ENCODE measurements at regions not wholly inside any gene's neighbourhood (a gene's known extent, or its start where the extent isn't known, plus 50 kb on each side); places are given as distances from the start of the nearest gene placed in this dataset.
"Not testable (repeated sequence)": the region's sequence is repeated elsewhere in the genome, so short reads cannot be mapped to it uniquely, and the experiment has no call there.

- no peak for DNase-seq (ENCODE audit: low spot score)
Observed at GRCh38 chr20:43364001-43364400, 93.7 kb upstream of the SRSF6 start.

GRCh38 chr20:43363506-43363905 lies 94.2 kb upstream of the SRSF6 start:
- DNase-seq (ENCODE audit: low spot score) = no peak

- DNase-seq (ENCODE audit: low spot score) = no peak
Observed at GRCh38 chr20:43361526-43361925, 96.2 kb upstream of the SRSF6 start.

GRCh38 chr20:43360016-43360415 lies 97.7 kb upstream of the SRSF6 start:
- DNase-seq (ENCODE audit: low spot score) = no peak

GRCh38 chr20:43358811-43359210 lies 98.9 kb upstream of the SRSF6 start:
- no peak for DNase-seq (ENCODE audit: low spot score)

GRCh38 chr20:43357352-43357751 lies 100.3 kb upstream of the SRSF6 start:
- no peak for DNase-seq (ENCODE audit: low spot score)

GRCh38 chr20:43355610-43356009 lies 102.1 kb upstream of the SRSF6 start:
- no peak for DNase-seq (ENCODE audit: low spot score)

- no peak for DNase-seq (ENCODE audit: low spot score)
Observed at GRCh38 chr20:43352996-43353395, 104.7 kb upstream of the SRSF6 start.

- DNase-seq (ENCODE audit: low spot score) = not testable (repeated sequence)
Observed at GRCh38 chr20:43350694-43351093, 107.0 kb upstream of the SRSF6 start.

GRCh38 chr20:43349841-43350240 lies 107.9 kb upstream of the SRSF6 start:
- no peak for DNase-seq (ENCODE audit: low spot score)

GRCh38 chr20:43347839-43348238 lies 109.9 kb upstream of the SRSF6 start:
- not testable (repeated sequence) for DNase-seq (ENCODE audit: low spot score)

GRCh38 chr20:43345676-43346075 lies 112.0 kb upstream of the SRSF6 start:
- no peak for DNase-seq (ENCODE audit: low spot score)

GRCh38 chr20:43341511-43341910 lies 116.2 kb upstream of the SRSF6 start:
- no peak for DNase-seq (ENCODE audit: low spot score)

- no peak for DNase-seq (ENCODE audit: low spot score)
Observed at GRCh38 chr20:43337036-43337435, 120.7 kb upstream of the SRSF6 start.

GRCh38 chr20:43334080-43334479 lies 123.6 kb upstream of the SRSF6 start:
- no peak for DNase-seq (ENCODE audit: low spot score)

GRCh38 chr20:43331906-43332305 lies 125.8 kb upstream of the SRSF6 start:
- DNase-seq (ENCODE audit: low spot score) = no peak

- DNase-seq (ENCODE audit: low spot score) = no peak
Observed at GRCh38 chr20:43328697-43329096, 129.0 kb upstream of the SRSF6 start.

- DNase-seq (ENCODE audit: low spot score) = not testable (repeated sequence)
Observed at GRCh38 chr20:43327234-43327633, 130.5 kb upstream of the SRSF6 start.

GRCh38 chr20:43325926-43326325 lies 131.8 kb upstream of the SRSF6 start:
- DNase-seq (ENCODE audit: low spot score) = no peak

GRCh38 chr20:43323592-43323991 lies 133.9 kb upstream of the PTPRT start:
- no peak for DNase-seq (ENCODE audit: low spot score)

- DNase-seq (ENCODE audit: low spot score) = no peak
Observed at GRCh38 chr20:43322851-43323250, 133.1 kb upstream of the PTPRT start.

- DNase-seq (ENCODE audit: low spot score) = no peak
Observed at GRCh38 chr20:43320536-43320935, 130.8 kb upstream of the PTPRT start.

- DNase-seq (ENCODE audit: low spot score) = no peak
Observed at GRCh38 chr20:43318755-43319297, 129.1 kb upstream of the PTPRT start.

GRCh38 chr20:43316271-43316670 lies 126.6 kb upstream of the PTPRT start:
- DNase-seq (ENCODE audit: low spot score) = no peak

- no peak for DNase-seq (ENCODE audit: low spot score)
Observed at GRCh38 chr20:43309266-43309665, 119.6 kb upstream of the PTPRT start.
